Type B pancreatic cell (in vitro differentiated cells): ENCODE measurements at regions not wholly inside any gene's neighbourhood (a gene's known extent, or its start where the extent isn't known, plus 50 kb on each side); places are given as distances from the start of the nearest gene placed in this dataset.
"Not testable (repeated sequence)": the region's sequence is repeated elsewhere in the genome, so short reads cannot be mapped to it uniquely, and the experiment has no call there.

Source experiments
- DNase-seq: peaks from one replicate; pipeline ENCODE4 v3.0.0; 2021; ENCODE audit warnings: mixed read lengths; ENCODE audit not compliant: unreplicated experiment; ENCODE audit errors: extremely low spot score
- H3K27ac Mint-ChIP-seq: 2 replicates; pipeline ENCODE4 v1.8.0; 2021; ENCODE audit warnings: mild to moderate bottlenecking, mixed read lengths
- H3K27me3 Mint-ChIP-seq: 2 replicates; pipeline ENCODE4 v1.8.0; 2021; ENCODE audit warnings: mixed read lengths
- H3K36me3 Mint-ChIP-seq: 2 replicates; pipeline ENCODE4 v1.8.0; 2021; ENCODE audit warnings: mixed read lengths
- H3K4me1 Mint-ChIP-seq: one replicate; pipeline ENCODE4 v1.8.0; 2021; ENCODE audit warnings: mixed read lengths; ENCODE audit not compliant: unreplicated experiment
- H3K4me3 Mint-ChIP-seq: 2 replicates; pipeline ENCODE4 v1.8.0; 2021; ENCODE audit warnings: mild to moderate bottlenecking, mixed read lengths
- H3K9me3 Mint-ChIP-seq: 2 replicates; pipeline ENCODE4 v1.8.0; 2021; ENCODE audit warnings: mixed read lengths
- CTCF ChIP-seq: fragments of 200-600 bp; sonication (generic); conservative IDR thresholded peaks from 2 replicates; pipeline ENCODE4 v1.5.0; 2021; ENCODE audit warnings: antibody characterized with exemption, mild to moderate bottlenecking

GRCh38 chr1:204014336-204014735 lies 58.6 kb upstream of the SOX13 start:
- TF ChIP-seq CTCF = no peak
- H3K36me3 Mint-ChIP-seq = peaks cover 3% of the 10 kb centered on the region
- peaks cover 15% of the 10 kb centered on the region for H3K4me1 Mint-ChIP-seq
- no peaks in the 10 kb centered on the region for H3K9me3 Mint-ChIP-seq
- no peak overlapping the region for H3K4me3 Mint-ChIP-seq
- H3K27me3 Mint-ChIP-seq = no peaks in the 10 kb centered on the region
- H3K27ac Mint-ChIP-seq = no peak overlapping the region
- no peak for DNase-seq

DNA sequence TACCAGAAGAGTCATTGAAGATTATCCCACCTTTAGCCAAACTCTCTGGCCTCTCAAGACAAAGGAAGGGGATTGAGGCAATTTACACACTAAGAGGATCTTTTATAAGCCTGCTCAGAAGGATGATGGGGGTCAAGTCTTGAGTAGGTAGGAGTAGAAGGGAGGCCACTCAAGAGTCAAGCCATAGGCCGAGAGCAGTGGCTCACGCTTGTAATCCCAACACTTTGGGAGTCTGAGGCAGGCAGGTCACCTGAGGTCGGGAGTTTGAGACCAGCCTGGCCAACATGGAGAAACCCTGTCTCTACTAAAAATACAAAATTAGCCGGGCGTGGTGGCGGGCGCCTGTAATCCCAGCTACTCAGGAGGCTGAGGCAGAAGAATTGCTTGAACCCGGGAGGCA lies 58.0 kb upstream of the SOX13 start:
- not testable (repeated sequence) for H3K9me3 Mint-ChIP-seq, DNase-seq, H3K36me3 Mint-ChIP-seq, H3K27ac Mint-ChIP-seq, H3K4me3 Mint-ChIP-seq, H3K27me3 Mint-ChIP-seq
- peaks cover 17% of the 10 kb centered on the region for H3K4me1 Mint-ChIP-seq

DNA sequence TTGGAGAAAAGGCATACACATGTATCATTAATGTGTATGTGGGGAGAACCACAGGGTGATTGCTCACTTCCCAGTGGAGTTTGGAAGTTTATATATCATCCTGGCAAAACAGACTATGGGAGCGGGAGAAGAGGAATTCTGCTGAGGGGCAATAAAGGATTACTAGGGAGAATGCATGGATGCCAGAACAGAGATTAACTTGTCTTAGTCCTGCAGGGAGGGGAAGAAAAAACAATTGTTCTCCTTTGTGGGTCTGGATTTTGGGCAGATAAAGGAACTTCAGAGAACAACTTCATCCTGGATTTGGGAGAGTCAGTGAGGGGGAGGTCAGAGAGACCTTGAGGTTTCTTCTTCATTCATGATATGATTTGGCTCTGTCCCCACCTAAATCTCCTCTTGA lies 55.9 kb upstream of the SOX13 start:
- DNase-seq = no peak
- H3K36me3 Mint-ChIP-seq = peaks cover 3% of the 10 kb centered on the region
- no peak for TF ChIP-seq CTCF
- no peak overlapping the region for H3K27ac Mint-ChIP-seq
- H3K9me3 Mint-ChIP-seq = no peaks in the 10 kb centered on the region
- peaks cover 17% of the 10 kb centered on the region for H3K4me1 Mint-ChIP-seq
- H3K4me3 Mint-ChIP-seq = no peak overlapping the region
- no peaks in the 10 kb centered on the region for H3K27me3 Mint-ChIP-seq

GRCh38 chr1:204018460-204018859 lies 54.5 kb upstream of the SOX13 start:
- TF ChIP-seq CTCF = no peak
- H3K4me3 Mint-ChIP-seq = no peak overlapping the region
- H3K36me3 Mint-ChIP-seq = peaks cover 3% of the 10 kb centered on the region
- peaks cover 17% of the 10 kb centered on the region for H3K4me1 Mint-ChIP-seq
- H3K9me3 Mint-ChIP-seq = no peaks in the 10 kb centered on the region
- peak overlapping the region; percentile 3 for H3K27ac Mint-ChIP-seq
- H3K27me3 Mint-ChIP-seq = no peaks in the 10 kb centered on the region
- DNase-seq = no peak
